HCT116 (cell line): ENCODE measurements at regions not wholly inside any gene's neighbourhood (a gene's known extent, or its start where the extent isn't known, plus 50 kb on each side); places are given as distances from the start of the nearest gene placed in this dataset.

ENCODE experiments used
- ATAC-seq: fragments of 200-7000 bp; cut with Tn5 transposase; 2 replicates; pipeline ENCODE4 v1.9.1; 2020; ENCODE audit warnings: mild to moderate bottlenecking, moderate library complexity
- BruUV-seq: library from RNA; stranded (reverse); fragments of 400-500 nt; replicated peaks from 2 replicates; lab custom pipeline; 2021; lab: Mats Ljungman, UMichigan
- CTCF ChIA-PET: fragments of 300-600 bp; sonication (Branson Sonifier 250); formaldehyde crosslinking; loops from one replicate; lab custom pipeline; 2021; ENCODE audit warnings: antibody characterized with exemption; lab: Charles Lee
- POLR2A ChIA-PET: fragments of 300-600, 350-600 bp; sonication (Branson Sonifier 250); formaldehyde crosslinking; loops from one replicate; lab custom pipeline; 2021; ENCODE audit warnings: antibody characterized with exemption; lab: Charles Lee
- RAD21 ChIA-PET, 2 experiments: fragments of 300-600 bp; sonication (Branson Sonifier 250); formaldehyde crosslinking; loops; one replicate each; lab custom pipeline; 2023; ENCODE audit warnings: low total read pairs in 2 of 2; ENCODE audit not compliant: uncharacterized antibody in 2 of 2, unreplicated experiment in 2 of 2, low non-redundant PET in 1 of 2; lab: Charles Lee
- DNase-seq: peaks from one replicate; pipeline ENCODE4 v3.0.0-alpha.2; 2010; ENCODE audit warnings: low read depth, low spot score
- H2AFZ ChIP-seq: fragments of 200-600 bp; shearing (Covaris generic), sonication (generic); 2 replicates; pipeline ENCODE4 v1.6.1; 2017; ENCODE audit warnings: low read depth, mixed run types, mixed read lengths, antibody characterized with exemption, low read length; ENCODE audit not compliant: poor library complexity, severe bottlenecking
- H3K27ac ChIP-seq: 2 replicates; pipeline ENCODE4 v1.5.1; 2012; ENCODE audit warnings: low read depth, low read length
- H3K27me3 ChIP-seq: fragments of 200-600 bp; sonication (generic); 2 replicates; pipeline ENCODE4 v1.6.1; 2016; ENCODE audit warnings: mixed run types, low read length, mixed read lengths; ENCODE audit not compliant: insufficient read depth
- H3K36me3 ChIP-seq, 2 experiments: fragments of 200-500 bp in 1 of 2; fragments of 200-600 bp in 1 of 2; sonication (Bioruptor generic) in 1 of 2; sonication (generic) in 1 of 2; 2 replicates each; pipeline versions ENCODE4 v1.5.1 to v1.6.1; 2014 to 2016; ENCODE audit warnings: low read length in 2 of 2, inconsistent platforms in 1 of 2, mixed read lengths in 1 of 2, mixed run types in 1 of 2; ENCODE audit not compliant: insufficient read depth in 2 of 2, control insufficient read depth in 1 of 2
- H3K4me1 ChIP-seq, 2 experiments: fragments of 200-600 bp in 1 of 2; sonication (generic) in 1 of 2; 2 replicates each; pipeline versions ENCODE4 v1.5.1 to v1.6.1; 2012 to 2017; ENCODE audit warnings: low read length in 2 of 2, inconsistent platforms in 1 of 2, mild to moderate bottlenecking in 1 of 2, mixed read lengths in 1 of 2, mixed run types in 1 of 2, moderate library complexity in 1 of 2; ENCODE audit not compliant: insufficient read depth in 2 of 2, control insufficient read depth in 1 of 2
- H3K4me2 ChIP-seq: fragments of 200-600 bp; sonication (generic); 2 replicates; pipeline ENCODE4 v1.6.1; 2017; ENCODE audit warnings: mixed run types, low read length, mixed read lengths
- H3K4me3 ChIP-seq, 2 experiments: fragments of 200-600 bp in 1 of 2; sonication (generic) in 1 of 2; replicated peaks in 1 of 2; 2 replicates each; pipeline ENCODE4 v1.5.1; 2011 to 2016; ENCODE audit warnings: low read length in 2 of 2, control low read depth in 1 of 2, low read depth in 1 of 2, mild to moderate bottlenecking in 1 of 2, mixed read lengths in 1 of 2, mixed run types in 1 of 2
- H3K79me2 ChIP-seq: fragments of 200-600 bp; sonication (generic); 2 replicates; pipeline ENCODE4 v1.6.1; 2017; ENCODE audit warnings: mild to moderate bottlenecking, mixed run types, low read length, moderate library complexity, mixed read lengths; ENCODE audit not compliant: insufficient read depth
- H3K9ac ChIP-seq: fragments of 200-600 bp; sonication (generic); 2 replicates; pipeline ENCODE4 v1.6.1; 2016; ENCODE audit warnings: low read length, mixed read lengths
- H3K9me2 ChIP-seq: fragments of 200-600 bp; sonication (generic), shearing (Covaris generic); 2 replicates; pipeline ENCODE4 v1.6.1; 2017; ENCODE audit warnings: mixed run types, mild to moderate bottlenecking, moderate library complexity; ENCODE audit not compliant: insufficient read depth
- H3K9me3 ChIP-seq, 2 experiments: fragments of 200-500 bp in 1 of 2; fragments of 200-600 bp in 1 of 2; sonication (Bioruptor generic) in 1 of 2; sonication (generic) in 1 of 2; 2 replicates each; pipeline ENCODE4 v1.6.1; 2014 to 2017; ENCODE audit warnings: low read length in 2 of 2, mixed read lengths in 2 of 2, inconsistent platforms in 1 of 2, low read depth in 1 of 2, mild to moderate bottlenecking in 1 of 2, mixed run types in 1 of 2, moderate library complexity in 1 of 2; ENCODE audit not compliant: control insufficient read depth in 1 of 2, insufficient read depth in 1 of 2
- H4K20me1 ChIP-seq: fragments of 200-600 bp; sonication (generic), shearing (Covaris generic); 2 replicates; pipeline ENCODE4 v1.6.1; 2017; ENCODE audit warnings: mixed run types, mild to moderate bottlenecking, moderate library complexity; ENCODE audit not compliant: insufficient read depth
- EZH2phosphoT487 ChIP-seq: fragments of 200-600 bp; IDR thresholded peaks from 2 replicates; pipeline ENCODE4 v1.6.1; 2018; ENCODE audit warnings: antibody characterized with exemption, borderline replicate concordance
- JUND ChIP-seq: IDR thresholded peaks from 2 replicates; pipeline ENCODE4 v1.6.1; 2012
- SRF ChIP-seq: IDR thresholded peaks from 2 replicates; pipeline ENCODE4 v1.6.1; 2012; ENCODE audit warnings: low read depth
- ZBTB33 ChIP-seq: IDR thresholded peaks from 2 replicates; pipeline ENCODE4 v1.6.1; 2011; ENCODE audit warnings: mild to moderate bottlenecking, low read length, moderate library complexity; ENCODE audit not compliant: insufficient replicate concordance; ENCODE audit errors: extremely low read depth
- ZFX ChIP-seq: fragments of 450-650 bp; IDR thresholded peaks from 2 replicates; pipeline ENCODE4 v1.6.1; 2017
- intact Hi-C: fragments of 100-400 bp; cut with micrococcal nuclease; formaldehyde crosslinking; loops from 2 replicates; pipeline ENCODE4 v1.10.0; 2022
- TF ChIP-seq, protein P1 (sequence below), 3 experiments: fragments of 200-600 bp in 1 of 3; sonication (generic) in 1 of 3; IDR thresholded peaks in 2 of 3; conservative IDR thresholded peaks in 1 of 3; 2 replicates each; pipeline ENCODE4 v1.5.1; 2012 to 2017; ENCODE audit warnings: low read depth in 2 of 3, low read length in 2 of 3, antibody characterized with exemption in 1 of 3, borderline replicate concordance in 1 of 3, control low read depth in 1 of 3, mild to moderate bottlenecking in 1 of 3, mixed read lengths in 1 of 3, mixed run types in 1 of 3, moderate library complexity in 1 of 3; ENCODE audit not compliant: insufficient read depth in 1 of 3
- TF ChIP-seq, protein P2 (sequence below): IDR thresholded peaks from 2 replicates; pipeline ENCODE4 v1.6.1; 2012

DNA sequence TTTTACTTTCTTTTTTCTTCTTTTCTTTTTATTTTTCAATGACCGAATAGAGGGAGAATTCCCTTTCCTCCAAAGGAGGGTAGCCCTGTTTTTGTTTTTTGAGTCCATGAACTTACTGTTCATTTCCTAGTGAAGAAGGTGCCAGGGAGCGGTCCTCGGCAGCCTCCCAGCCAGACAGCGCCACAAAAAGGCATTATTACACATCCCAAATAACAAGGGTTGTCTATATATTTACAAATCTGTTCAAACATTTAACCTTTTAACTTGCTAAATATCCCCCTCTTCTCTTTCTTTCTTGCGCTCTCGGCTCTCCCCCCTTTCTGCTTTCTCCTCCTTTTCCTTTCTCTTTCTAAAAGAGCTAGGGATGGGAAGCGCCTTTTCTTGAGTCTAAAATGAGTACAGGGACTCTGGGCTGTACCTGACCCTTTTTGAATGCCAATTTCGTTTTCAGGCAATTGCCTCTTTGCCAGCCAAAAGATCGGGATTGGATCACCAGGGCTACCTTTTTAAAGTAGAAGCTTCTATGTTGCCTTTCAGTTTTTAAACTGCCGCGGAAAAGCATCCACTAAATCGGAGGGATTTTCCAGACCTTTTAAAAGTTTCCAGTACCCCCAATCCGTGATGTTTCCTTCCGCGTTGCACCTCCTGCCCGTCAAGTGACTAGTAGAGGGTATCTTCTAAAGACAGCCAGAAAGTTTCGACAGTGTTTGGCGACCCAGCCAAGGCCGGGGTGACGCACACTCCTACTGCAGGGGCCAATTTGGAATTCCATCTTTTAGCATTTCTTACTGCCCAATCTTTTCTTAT, 125.6 kb downstream of the TMEM161B start:
- Histone ChIP-seq H3K4me1 (peaks cover 5 to 19% of the 10 kb centered on the region in 2 experiments; a peak in 3 of 4 replicates), H3K36me3 (no peaks in the 10 kb centered on the region), H3K9ac (no peak overlapping the region), H3K9me3 (no peaks in the 10 kb centered on the region), H3K4me2 (peak overlapping the region; percentile 97), H3K27me3 (no peaks in the 10 kb centered on the region), H2AFZ (peak overlapping the region; percentile 100), H4K20me1 (no peaks in the 10 kb centered on the region), H3K4me3 (no peak overlapping the region), H3K27ac (no peak overlapping the region), H3K9me2 (no peaks in the 10 kb centered on the region), H3K79me2 (no peaks in the 10 kb centered on the region)
- ChIA-PET RAD21 (no interaction called here), POLR2A (no interaction called here), CTCF (no interaction called here)
- TF ChIP-seq JUND, result no peak
- TF ChIP-seq, protein P1, sequence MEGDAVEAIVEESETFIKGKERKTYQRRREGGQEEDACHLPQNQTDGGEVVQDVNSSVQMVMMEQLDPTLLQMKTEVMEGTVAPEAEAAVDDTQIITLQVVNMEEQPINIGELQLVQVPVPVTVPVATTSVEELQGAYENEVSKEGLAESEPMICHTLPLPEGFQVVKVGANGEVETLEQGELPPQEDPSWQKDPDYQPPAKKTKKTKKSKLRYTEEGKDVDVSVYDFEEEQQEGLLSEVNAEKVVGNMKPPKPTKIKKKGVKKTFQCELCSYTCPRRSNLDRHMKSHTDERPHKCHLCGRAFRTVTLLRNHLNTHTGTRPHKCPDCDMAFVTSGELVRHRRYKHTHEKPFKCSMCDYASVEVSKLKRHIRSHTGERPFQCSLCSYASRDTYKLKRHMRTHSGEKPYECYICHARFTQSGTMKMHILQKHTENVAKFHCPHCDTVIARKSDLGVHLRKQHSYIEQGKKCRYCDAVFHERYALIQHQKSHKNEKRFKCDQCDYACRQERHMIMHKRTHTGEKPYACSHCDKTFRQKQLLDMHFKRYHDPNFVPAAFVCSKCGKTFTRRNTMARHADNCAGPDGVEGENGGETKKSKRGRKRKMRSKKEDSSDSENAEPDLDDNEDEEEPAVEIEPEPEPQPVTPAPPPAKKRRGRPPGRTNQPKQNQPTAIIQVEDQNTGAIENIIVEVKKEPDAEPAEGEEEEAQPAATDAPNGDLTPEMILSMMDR (IDR thresholded peaks at IDR 0.05 in 2 of 3, conservative IDR thresholded peaks at IDR 0.05 in 1 of 3; ENCODE audit: borderline replicate concordance in 1 of 3, insufficient read depth in 1 of 3, low read depth in 2 of 3, low read length in 2 of 3), result no peak
- no peak for TF ChIP-seq ZFX
- TF ChIP-seq EZH2phosphoT487, result no peak
- TF ChIP-seq, protein P2, sequence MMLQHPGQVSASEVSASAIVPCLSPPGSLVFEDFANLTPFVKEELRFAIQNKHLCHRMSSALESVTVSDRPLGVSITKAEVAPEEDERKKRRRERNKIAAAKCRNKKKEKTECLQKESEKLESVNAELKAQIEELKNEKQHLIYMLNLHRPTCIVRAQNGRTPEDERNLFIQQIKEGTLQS, result no peak
- no peak for TF ChIP-seq SRF
- TF ChIP-seq ZBTB33, result no peak
- no TSS peak for BruUV-seq
- ATAC-seq (no peak), DNase-seq (no peak)
- intact Hi-C loops, result loop anchor here (5.0 kb wide), 1 partner anchor 124 kb away; the partner anchor contains the start of gene TMEM161B
